K562 (cell line): ENCODE measurements at regions not wholly inside any gene's neighbourhood (a gene's known extent, or its start where the extent isn't known, plus 50 kb on each side); places are given as distances from the start of the nearest gene placed in this dataset.

ENCODE experiments used
- ATF1 ChIP-seq, 2 experiments: fragments of 450-650 bp in 1 of 2; IDR thresholded peaks; 2 replicates each; pipeline ENCODE4 v1.6.1; 2016; ENCODE audit warnings: missing compliant biosample characterization in 1 of 2, missing genetic modification characterization in 1 of 2
- CREB1 ChIP-seq, 2 experiments: sonication (generic) in 1 of 2; formaldehyde crosslinking in 1 of 2; IDR thresholded peaks; 2 replicates each; pipeline versions ENCODE4 v1.6.1 to v1.8.0; 2012 to 2022; ENCODE audit warnings: inconsistent platforms in 1 of 2, mild to moderate bottlenecking in 1 of 2, missing genetic modification reagents in 1 of 2, moderate library complexity in 1 of 2
- ZNF778 ChIP-seq: fragments of 450-650 bp; formaldehyde crosslinking; IDR thresholded peaks from 2 replicates; pipeline ENCODE4 v1.4.0; 2020; ENCODE audit warnings: mild to moderate bottlenecking, moderate library complexity
- TF ChIP-seq, protein P1 (sequence below), 2 experiments: fragments of 450-650 bp; IDR thresholded peaks; 2 replicates each; pipeline ENCODE4 v1.6.1; 2016
- TF ChIP-seq, protein P2 (sequence below): fragments of 450-650 bp; formaldehyde crosslinking; IDR thresholded peaks from 2 replicates; pipeline ENCODE4 v1.4.0; 2020; ENCODE audit warnings: mild to moderate bottlenecking, moderate library complexity
- TF ChIP-seq, protein P3 (sequence below), 2 experiments: fragments of 450-650 bp in 1 of 2; sonication (generic) in 1 of 2; formaldehyde crosslinking in 1 of 2; IDR thresholded peaks in 1 of 2; conservative IDR thresholded peaks in 1 of 2; 2 replicates each; pipeline versions ENCODE4 v1.6.1 to v1.8.1; 2016 to 2023; ENCODE audit warnings: mild to moderate bottlenecking in 2 of 2, moderate library complexity in 2 of 2, inconsistent platforms in 1 of 2, missing genetic modification reagents in 1 of 2

DNA sequence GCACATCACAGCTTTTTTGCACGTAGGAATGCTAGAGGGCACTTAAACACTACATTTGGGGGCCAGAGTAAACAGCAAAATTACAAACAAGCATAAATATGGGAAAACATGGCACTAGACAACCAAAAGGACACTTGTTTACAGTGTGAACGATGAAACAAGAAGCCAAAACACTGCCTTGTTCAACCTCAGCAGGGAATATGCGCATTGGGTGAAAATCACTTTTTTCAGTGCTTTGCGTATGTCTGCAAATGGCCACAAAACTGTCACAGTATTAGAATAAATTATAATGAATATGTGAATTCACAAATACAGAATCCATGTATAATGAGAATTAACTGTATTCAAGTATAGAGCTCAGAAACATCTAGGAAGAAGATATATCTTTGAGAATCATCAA, 1064.0 kb upstream of the GYPC start (continued):
- TF ChIP-seq, protein P1, sequence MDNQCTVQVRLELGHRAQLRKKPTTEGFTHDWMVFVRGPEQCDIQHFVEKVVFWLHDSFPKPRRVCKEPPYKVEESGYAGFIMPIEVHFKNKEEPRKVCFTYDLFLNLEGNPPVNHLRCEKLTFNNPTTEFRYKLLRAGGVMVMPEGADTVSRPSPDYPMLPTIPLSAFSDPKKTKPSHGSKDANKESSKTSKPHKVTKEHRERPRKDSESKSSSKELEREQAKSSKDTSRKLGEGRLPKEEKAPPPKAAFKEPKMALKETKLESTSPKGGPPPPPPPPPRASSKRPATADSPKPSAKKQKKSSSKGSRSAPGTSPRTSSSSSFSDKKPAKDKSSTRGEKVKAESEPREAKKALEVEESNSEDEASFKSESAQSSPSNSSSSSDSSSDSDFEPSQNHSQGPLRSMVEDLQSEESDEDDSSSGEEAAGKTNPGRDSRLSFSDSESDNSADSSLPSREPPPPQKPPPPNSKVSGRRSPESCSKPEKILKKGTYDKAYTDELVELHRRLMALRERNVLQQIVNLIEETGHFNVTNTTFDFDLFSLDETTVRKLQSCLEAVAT (IDR thresholded peaks at IDR 0.05) = no peak
- TF ChIP-seq CREB1 (IDR thresholded peaks at IDR 0.05) (no peak), CREB1 (CRISPR knock-in tag; IDR thresholded peaks at IDR 0.05) (no peak), ATF1 (CRISPR knock-in tag; IDR thresholded peaks at IDR 0.05) (no peak), ATF1 (tag; IDR thresholded peaks at IDR 0.05) (no peak), ZNF778 (CRISPR knock-in tag) (no peak)
- TF ChIP-seq, protein P2, sequence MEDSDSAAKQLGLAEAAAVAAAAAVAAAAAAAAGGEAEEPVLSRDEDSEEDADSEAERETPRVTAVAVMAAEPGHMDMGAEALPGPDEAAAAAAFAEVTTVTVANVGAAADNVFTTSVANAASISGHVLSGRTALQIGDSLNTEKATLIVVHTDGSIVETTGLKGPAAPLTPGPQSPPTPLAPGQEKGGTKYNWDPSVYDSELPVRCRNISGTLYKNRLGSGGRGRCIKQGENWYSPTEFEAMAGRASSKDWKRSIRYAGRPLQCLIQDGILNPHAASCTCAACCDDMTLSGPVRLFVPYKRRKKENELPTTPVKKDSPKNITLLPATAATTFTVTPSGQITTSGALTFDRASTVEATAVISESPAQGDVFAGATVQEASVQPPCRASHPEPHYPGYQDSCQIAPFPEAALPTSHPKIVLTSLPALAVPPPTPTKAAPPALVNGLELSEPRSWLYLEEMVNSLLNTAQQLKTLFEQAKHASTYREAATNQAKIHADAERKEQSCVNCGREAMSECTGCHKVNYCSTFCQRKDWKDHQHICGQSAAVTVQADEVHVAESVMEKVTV (CRISPR knock-in tag) = no peak
- TF ChIP-seq, protein P3, sequence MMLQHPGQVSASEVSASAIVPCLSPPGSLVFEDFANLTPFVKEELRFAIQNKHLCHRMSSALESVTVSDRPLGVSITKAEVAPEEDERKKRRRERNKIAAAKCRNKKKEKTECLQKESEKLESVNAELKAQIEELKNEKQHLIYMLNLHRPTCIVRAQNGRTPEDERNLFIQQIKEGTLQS (IDR thresholded peaks at IDR 0.05) = no peak
- TF ChIP-seq, protein P3 (CRISPR knock-in tag; conservative IDR thresholded peaks at IDR 0.05) = no peak
